PC-3 (cell line): ENCODE measurements at regions not wholly inside any gene's neighbourhood (a gene's known extent, or its start where the extent isn't known, plus 50 kb on each side); places are given as distances from the start of the nearest gene placed in this dataset.

Experiments used
- EZH2 ChIP-seq: fragments of 300-600 bp; sonication (generic); IDR thresholded peaks from one replicate; pipeline ENCODE4 v1.6.1; 2017; ENCODE audit warnings: antibody characterized with exemption, mild to moderate bottlenecking, low read length; ENCODE audit not compliant: unreplicated experiment
- EZH2phosphoT487 ChIP-seq: fragments of 300-600 bp; sonication (generic); IDR thresholded peaks from 2 replicates; pipeline ENCODE4 v1.6.1; 2018; ENCODE audit warnings: mild to moderate bottlenecking, antibody characterized with exemption, low read length, borderline replicate concordance
- TF ChIP-seq, protein P1 (sequence below): fragments of 300-600 bp; sonication (generic); conservative IDR thresholded peaks from 2 replicates; pipeline ENCODE4 v1.5.1; 2017; ENCODE audit warnings: antibody characterized with exemption, low read depth, mild to moderate bottlenecking, low read length

DNA sequence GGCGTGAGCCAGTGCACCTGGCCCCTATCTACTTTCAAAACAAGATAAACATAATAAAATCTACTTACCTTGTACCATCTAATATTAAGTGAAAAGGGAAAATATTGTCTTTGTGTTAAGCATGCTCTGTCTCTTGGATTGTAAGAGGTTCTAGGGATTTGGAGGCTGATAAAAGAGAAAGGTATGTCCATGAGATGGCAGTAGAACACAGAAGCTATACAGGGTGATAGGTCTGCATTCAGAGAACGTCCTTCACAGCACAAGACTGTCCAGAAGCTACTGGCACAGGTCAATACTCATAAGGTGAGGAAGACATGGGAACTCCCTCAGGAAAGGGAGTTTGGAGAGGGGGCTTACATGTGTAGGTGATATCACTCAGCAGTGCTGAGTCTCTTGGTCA, 135.5 kb downstream of the TMEM47 start:
- TF ChIP-seq EZH2 (no peak), EZH2phosphoT487 (no peak)
- TF ChIP-seq, protein P1, sequence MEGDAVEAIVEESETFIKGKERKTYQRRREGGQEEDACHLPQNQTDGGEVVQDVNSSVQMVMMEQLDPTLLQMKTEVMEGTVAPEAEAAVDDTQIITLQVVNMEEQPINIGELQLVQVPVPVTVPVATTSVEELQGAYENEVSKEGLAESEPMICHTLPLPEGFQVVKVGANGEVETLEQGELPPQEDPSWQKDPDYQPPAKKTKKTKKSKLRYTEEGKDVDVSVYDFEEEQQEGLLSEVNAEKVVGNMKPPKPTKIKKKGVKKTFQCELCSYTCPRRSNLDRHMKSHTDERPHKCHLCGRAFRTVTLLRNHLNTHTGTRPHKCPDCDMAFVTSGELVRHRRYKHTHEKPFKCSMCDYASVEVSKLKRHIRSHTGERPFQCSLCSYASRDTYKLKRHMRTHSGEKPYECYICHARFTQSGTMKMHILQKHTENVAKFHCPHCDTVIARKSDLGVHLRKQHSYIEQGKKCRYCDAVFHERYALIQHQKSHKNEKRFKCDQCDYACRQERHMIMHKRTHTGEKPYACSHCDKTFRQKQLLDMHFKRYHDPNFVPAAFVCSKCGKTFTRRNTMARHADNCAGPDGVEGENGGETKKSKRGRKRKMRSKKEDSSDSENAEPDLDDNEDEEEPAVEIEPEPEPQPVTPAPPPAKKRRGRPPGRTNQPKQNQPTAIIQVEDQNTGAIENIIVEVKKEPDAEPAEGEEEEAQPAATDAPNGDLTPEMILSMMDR: peak; percentile 25; the same call in 1 of the 2 replicates
